RWPE2 (cell line): ENCODE measurements at regions not wholly inside any gene's neighbourhood (a gene's known extent, or its start where the extent isn't known, plus 50 kb on each side); places are given as distances from the start of the nearest gene placed in this dataset.

Experiments used
- ATAC-seq: fragments of 200-7000 bp; cut with Tn5 transposase; 3 replicates; pipeline ENCODE4 v1.9.1; 2021; ENCODE audit warnings: low read depth
- DNase-seq: peaks from one replicate; pipeline ENCODE4 v3.0.0-alpha.2; 2020; ENCODE audit warnings: low spot score
- H3K27ac ChIP-seq: fragments of 450-650 bp; 2 replicates; pipeline ENCODE4 v1.5.1; 2017; ENCODE audit warnings: mild to moderate bottlenecking; ENCODE audit not compliant: poor library complexity, severe bottlenecking
- H3K27me3 ChIP-seq: fragments of 250-450 bp; sonication (Bioruptor Pico); 2 replicates; pipeline ENCODE4 v1.5.1; 2021; ENCODE audit warnings: mild to moderate bottlenecking, moderate library complexity; ENCODE audit not compliant: insufficient read depth, poor library complexity, severe bottlenecking
- H3K36me3 ChIP-seq: fragments of 250-450 bp; sonication (Bioruptor Pico); 2 replicates; pipeline ENCODE4 v1.5.1; 2020; ENCODE audit warnings: low read depth, mild to moderate bottlenecking, moderate library complexity
- H3K4me1 ChIP-seq: fragments of 250-450 bp; sonication (Bioruptor Pico); 2 replicates; pipeline ENCODE4 v1.5.1; 2021; ENCODE audit warnings: mild to moderate bottlenecking, moderate library complexity; ENCODE audit not compliant: insufficient read depth, poor library complexity, severe bottlenecking
- H3K4me3 ChIP-seq: fragments of 250-450 bp; sonication (Bioruptor Pico); 2 replicates; pipeline ENCODE4 v1.5.1; 2021; ENCODE audit warnings: mild to moderate bottlenecking, moderate library complexity; ENCODE audit not compliant: severe bottlenecking
- H3K9me3 ChIP-seq: fragments of 250-450 bp; sonication (Bioruptor Pico); 2 replicates; pipeline ENCODE4 v1.5.1; 2021; ENCODE audit warnings: mild to moderate bottlenecking, moderate library complexity; ENCODE audit not compliant: severe bottlenecking
- TF ChIP-seq, protein P1 (sequence below): fragments of 450-650 bp; IDR thresholded peaks from one replicate; pipeline ENCODE4 v1.5.1; 2017; ENCODE audit warnings: mild to moderate bottlenecking, moderate library complexity; ENCODE audit not compliant: poor library complexity, severe bottlenecking

DNA sequence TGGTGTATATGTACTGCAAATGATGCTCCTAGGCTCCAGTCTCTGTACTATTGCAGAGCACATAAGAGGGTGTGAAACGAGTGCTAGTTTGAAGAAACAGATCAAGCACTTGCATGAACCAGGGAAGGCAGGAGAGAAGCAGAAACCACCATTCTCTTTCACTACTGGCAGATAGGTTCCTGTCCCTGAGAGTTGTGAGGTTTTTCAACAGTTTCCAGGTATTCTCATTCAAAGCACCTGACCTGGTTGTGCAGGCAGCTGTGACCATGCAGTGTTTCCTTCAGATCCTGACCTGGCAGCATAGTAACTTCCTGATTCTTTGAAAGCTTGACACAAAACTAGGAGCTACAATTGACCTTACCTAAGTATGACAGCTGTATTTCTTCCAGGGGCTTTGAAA is 164.9 kb downstream of the UFM1 start:
- TF ChIP-seq, protein P1, sequence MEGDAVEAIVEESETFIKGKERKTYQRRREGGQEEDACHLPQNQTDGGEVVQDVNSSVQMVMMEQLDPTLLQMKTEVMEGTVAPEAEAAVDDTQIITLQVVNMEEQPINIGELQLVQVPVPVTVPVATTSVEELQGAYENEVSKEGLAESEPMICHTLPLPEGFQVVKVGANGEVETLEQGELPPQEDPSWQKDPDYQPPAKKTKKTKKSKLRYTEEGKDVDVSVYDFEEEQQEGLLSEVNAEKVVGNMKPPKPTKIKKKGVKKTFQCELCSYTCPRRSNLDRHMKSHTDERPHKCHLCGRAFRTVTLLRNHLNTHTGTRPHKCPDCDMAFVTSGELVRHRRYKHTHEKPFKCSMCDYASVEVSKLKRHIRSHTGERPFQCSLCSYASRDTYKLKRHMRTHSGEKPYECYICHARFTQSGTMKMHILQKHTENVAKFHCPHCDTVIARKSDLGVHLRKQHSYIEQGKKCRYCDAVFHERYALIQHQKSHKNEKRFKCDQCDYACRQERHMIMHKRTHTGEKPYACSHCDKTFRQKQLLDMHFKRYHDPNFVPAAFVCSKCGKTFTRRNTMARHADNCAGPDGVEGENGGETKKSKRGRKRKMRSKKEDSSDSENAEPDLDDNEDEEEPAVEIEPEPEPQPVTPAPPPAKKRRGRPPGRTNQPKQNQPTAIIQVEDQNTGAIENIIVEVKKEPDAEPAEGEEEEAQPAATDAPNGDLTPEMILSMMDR = no peak
- no peak overlapping the region for H3K4me3 ChIP-seq

DNA sequence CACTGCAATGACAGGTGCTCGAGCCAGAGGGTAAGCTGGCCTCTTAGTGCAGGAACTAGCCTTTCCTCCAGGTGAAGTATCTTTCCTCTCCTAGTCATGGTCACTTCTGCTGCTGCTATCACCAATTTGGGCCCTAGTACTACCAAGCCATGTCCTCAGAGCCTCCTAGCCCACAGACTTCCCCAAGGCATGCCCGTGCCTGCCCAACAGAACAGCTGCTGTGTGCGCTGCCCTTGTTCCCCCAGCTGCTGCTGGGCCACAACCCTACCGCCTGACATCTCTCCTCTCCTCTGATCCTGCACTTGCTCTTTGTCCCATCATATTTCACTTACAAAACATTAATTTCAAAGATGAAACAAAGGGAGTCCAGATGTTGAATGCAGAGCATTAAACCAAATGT is 168.5 kb upstream of the FREM2 start:
- ATAC-seq (no peak), DNase-seq (no peak)
- Histone ChIP-seq H3K9me3 (no peaks in the 10 kb centered on the region), H3K36me3 (no peaks in the 10 kb centered on the region), H3K27me3 (no peaks in the 10 kb centered on the region), H3K4me3 (no peak overlapping the region), H3K4me1 (no peaks in the 10 kb centered on the region), H3K27ac (no peak overlapping the region)
- TF ChIP-seq, protein P1 = no peak

More for the DNA sequence above, 164.9 kb downstream of the UFM1 start:
- Histone ChIP-seq H3K27me3 (no peaks in the 10 kb centered on the region), H3K27ac (no peak overlapping the region), H3K36me3 (no peaks in the 10 kb centered on the region), H3K4me1 (no peaks in the 10 kb centered on the region), H3K9me3 (no peaks in the 10 kb centered on the region)
- DNase-seq (no peak), ATAC-seq (no peak)

DNA sequence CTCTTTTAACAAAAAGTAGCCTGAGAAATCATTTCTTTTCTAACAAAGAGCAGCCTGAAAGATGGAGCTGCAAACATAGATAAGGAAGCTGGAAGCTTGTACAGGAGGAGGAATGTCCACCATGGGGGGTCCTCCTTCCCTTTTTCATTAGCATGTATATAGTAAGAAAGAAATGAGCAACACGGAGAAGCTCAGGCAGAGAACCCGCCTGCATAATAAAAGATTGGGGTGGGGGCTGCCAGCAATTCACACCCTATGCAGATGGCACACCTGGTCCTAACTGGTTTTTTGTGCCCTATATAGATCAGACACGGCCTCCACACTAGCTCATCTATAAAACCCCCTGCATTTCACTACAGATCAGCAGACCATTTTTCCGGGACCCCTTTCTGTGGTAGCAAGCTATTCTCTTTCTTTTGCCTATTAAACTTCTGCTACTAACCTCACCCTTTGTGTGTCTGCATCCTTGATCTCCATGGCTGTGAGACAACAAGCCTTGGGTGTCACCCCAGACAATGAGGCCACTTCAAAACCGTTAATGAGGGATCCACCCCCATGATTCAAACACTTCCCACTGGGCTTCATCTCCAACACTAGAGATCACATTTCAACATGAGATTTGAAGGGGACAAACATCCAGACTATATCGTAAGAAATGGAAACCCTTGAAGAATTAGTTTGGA is 167.5 kb upstream of the FREM2 start:
- Histone ChIP-seq H3K4me1 (no peaks in the 10 kb centered on the region), H3K36me3 (no peaks in the 10 kb centered on the region), H3K27me3 (no peaks in the 10 kb centered on the region), H3K9me3 (no peaks in the 10 kb centered on the region), H3K27ac (no peak overlapping the region), H3K4me3 (no peak overlapping the region)
- DNase-seq (no peak), ATAC-seq (no peak)
- TF ChIP-seq, protein P1 = no peak

DNA sequence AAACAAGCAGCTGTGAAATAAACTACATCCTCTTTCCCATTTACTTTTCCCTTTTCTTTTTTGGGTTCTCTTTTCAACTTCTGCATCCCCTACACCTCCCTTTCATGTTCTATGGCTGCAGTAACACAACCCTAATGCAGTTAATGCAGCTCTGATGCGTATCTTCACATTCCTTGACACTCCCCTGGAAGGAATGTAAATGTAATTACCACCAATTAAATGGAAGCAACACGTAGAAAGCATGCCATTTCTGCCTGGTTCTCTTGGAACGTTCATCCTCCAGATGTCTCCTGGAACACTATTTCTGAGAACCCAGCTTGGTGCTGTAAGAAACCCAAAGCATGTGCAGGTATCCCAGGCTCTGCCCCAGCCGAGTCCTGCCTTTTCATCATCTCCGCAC is 166.8 kb upstream of the FREM2 start:
- TF ChIP-seq, protein P1 = no peak
- no peaks in the 10 kb centered on the region for H3K36me3 ChIP-seq
- DNase-seq (no peak), ATAC-seq (no peak)
- no peaks in the 10 kb centered on the region for H3K4me1 ChIP-seq
- H3K27me3 ChIP-seq = no peaks in the 10 kb centered on the region
- no peak overlapping the region for H3K27ac ChIP-seq
- no peak overlapping the region for H3K4me3 ChIP-seq
- no peaks in the 10 kb centered on the region for H3K9me3 ChIP-seq

DNA sequence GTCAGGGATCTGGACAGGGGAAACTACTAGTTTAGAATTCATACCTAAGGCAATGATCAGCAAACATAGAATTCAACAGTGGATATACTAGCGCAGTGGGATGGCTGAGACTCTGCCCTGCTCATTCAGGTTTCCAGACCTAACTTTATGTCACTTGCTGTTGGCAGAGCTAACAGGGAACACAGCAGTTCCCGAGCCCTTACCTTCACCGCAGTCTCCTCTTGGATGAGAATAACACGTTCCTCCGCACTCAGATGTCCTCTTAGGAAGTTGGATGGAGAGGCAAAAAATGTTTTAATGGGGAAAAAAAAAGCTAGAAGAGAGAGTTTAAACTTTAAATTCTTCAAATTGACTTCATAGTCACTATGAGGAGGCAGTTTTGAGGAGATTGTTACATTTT is 159.7 kb upstream of the FREM2 start:
- H3K36me3 ChIP-seq = no peaks in the 10 kb centered on the region
- H3K27ac ChIP-seq = no peak overlapping the region
- H3K4me1 ChIP-seq = no peaks in the 10 kb centered on the region
- ATAC-seq (no peak), DNase-seq (no peak)
- no peaks in the 10 kb centered on the region for H3K9me3 ChIP-seq
- no peak overlapping the region for H3K4me3 ChIP-seq
- H3K27me3 ChIP-seq = no peaks in the 10 kb centered on the region
- TF ChIP-seq, protein P1 = no peak
